ENCODE measurements at regions not wholly inside any gene's neighbourhood (a gene's known extent, or its start where the extent isn't known, plus 50 kb on each side); places are given as distances from the start of the nearest gene placed in this dataset.

GRCh38 chr10:11395581-11396310 is 215.7 kb downstream of the USP6NL start:
- POLR2A ChIA-PET (ENCODE audit: partially characterized antibody): no interaction called here
- no peak overlapping the region for H2AFZ ChIP-seq (ENCODE audit: low read length)
- no peaks in the 10 kb centered on the region for H3K4me1 ChIP-seq (replicated peaks in 1 of 4; ENCODE audit: control insufficient read depth in 3 of 4, insufficient read depth in 4 of 4, low read length in 3 of 4)
- 88% methylated on average over 15 of the region's 15 CpGs; no CpG with 5 or more reads in 1 of the 2 experiments for WGBS, 2 experiments (ENCODE audit: extremely low coverage in 1 of 2, insufficient coverage in 1 of 2, insufficient read length in 1 of 2, insufficient replicate concordance in 2 of 2, low coverage in 1 of 2, low lambda C conversion rate in 2 of 2, missing lambda C conversion rate in 1 of 2)
- DNase-seq (ENCODE audit: low read depth in 1 of 2, low spot score in 2 of 2) (no peak), FAIRE-seq (no peak)
- no peaks in the 10 kb centered on the region for H3K27me3 ChIP-seq (replicated peaks in 1 of 4; ENCODE audit: control insufficient read depth in 3 of 4, extremely low read depth in 1 of 4, insufficient read depth in 3 of 4, low read length in 3 of 4)
- H3K79me2 ChIP-seq (ENCODE audit: control insufficient read depth in 1 of 2, insufficient read depth in 2 of 2, low read length in 2 of 2): no peaks in the 10 kb centered on the region
- no peak overlapping the region for H3K9ac ChIP-seq (replicated peaks in 1 of 4; ENCODE audit: extremely low read depth in 1 of 4, low read depth in 3 of 4, low read length in 3 of 4)
- H3K4ac ChIP-seq (replicated peaks; ENCODE audit: insufficient read length, low read depth, low read length): no peak overlapping the region
- H2BK12ac ChIP-seq (ENCODE audit: low read depth, low read length): no peak overlapping the region
- no peak overlapping the region for H2BK15ac ChIP-seq (ENCODE audit: low read length)
- H4K91ac ChIP-seq (replicated peaks; ENCODE audit: insufficient read length, low read length): no peak overlapping the region
- H3K4me2 ChIP-seq (ENCODE audit: insufficient read depth in 1 of 2, low read depth in 2 of 2, low read length in 2 of 2): no peak overlapping the region
- H3K79me1 ChIP-seq (ENCODE audit: low read depth, low read length): no peaks in the 10 kb centered on the region
- no peak overlapping the region for H2BK120ac ChIP-seq (replicated peaks; ENCODE audit: low read depth, low read length)
- H3K14ac ChIP-seq (ENCODE audit: insufficient read length): no peak overlapping the region
- CTCF ChIA-PET (ENCODE audit: partially characterized antibody): interaction anchor here (0.5 to 1.9 kb wide), 6 partner anchors 10 to 88 kb away, joined by 3 to 10 read pairs (median 4); no protein-coding TSS in a partner anchor
- H3K23me2 ChIP-seq (ENCODE audit: low read depth, low read length): no peaks in the 10 kb centered on the region
- H3K4me3 ChIP-seq (ENCODE audit: extremely low read depth in 1 of 4, insufficient read depth in 2 of 4, low read depth in 3 of 4, low read length in 4 of 4): no peak overlapping the region
- no peaks in the 10 kb centered on the region for H3K36me3 ChIP-seq (ENCODE audit: control insufficient read depth in 2 of 4, insufficient read depth in 4 of 4, low read length in 3 of 4)
- no peak overlapping the region for H2BK20ac ChIP-seq (ENCODE audit: low read length)
- no peak overlapping the region for H3K23ac ChIP-seq (ENCODE audit: insufficient read length)
- H3K9me3 ChIP-seq (ENCODE audit: insufficient read depth in 2 of 2, low read depth in 1 of 2, low read length in 1 of 2): no peaks in the 10 kb centered on the region
- H2AK5ac ChIP-seq (ENCODE audit: low read depth, low read length): no peak overlapping the region
- no peak overlapping the region for H3K18ac ChIP-seq (ENCODE audit: extremely low read depth, low read length)
- no peak overlapping the region for H3K27ac ChIP-seq (ENCODE audit: low read depth, low read length)
- H4K5ac ChIP-seq (ENCODE audit: insufficient read length, low read depth, low read length): no peak overlapping the region
- no peak overlapping the region for H4K8ac ChIP-seq (ENCODE audit: extremely low read depth, insufficient read depth, low read length)
- no peak overlapping the region for H2BK5ac ChIP-seq (ENCODE audit: low read depth, low read length)
- H3K56ac ChIP-seq (replicated peaks; ENCODE audit: insufficient read length, low read depth, low read length): no peak overlapping the region
- H4K20me1 ChIP-seq (replicated peaks in 1 of 2; ENCODE audit: control insufficient read depth in 1 of 2, insufficient read depth in 2 of 2, low read length in 2 of 2): no peaks in the 10 kb centered on the region
- no peak for TF ChIP-seq TEAD4 (IDR thresholded peaks at IDR 0.05; ENCODE audit: low read depth, low read length)
- no peak for TF ChIP-seq KDM5A (IDR thresholded peaks at IDR 0.05; ENCODE audit: low read length)
- TF ChIP-seq EP300 (IDR thresholded peaks at IDR 0.05; ENCODE audit: borderline replicate concordance in 1 of 2, low read depth in 2 of 2, low read length in 2 of 2): no peak
- TF ChIP-seq CBX5 (IDR thresholded peaks at IDR 0.05; ENCODE audit: low read depth, low read length): no peak
- no peak for TF ChIP-seq KDM4A (IDR thresholded peaks at IDR 0.05; ENCODE audit: low read depth, low read length, severe bottlenecking)
- no peak for TF ChIP-seq JUND (IDR thresholded peaks at IDR 0.05; ENCODE audit: low read length)
- no peak for TF ChIP-seq ASH2L (IDR thresholded peaks at IDR 0.05; ENCODE audit: low read length)
- no peak for TF ChIP-seq NANOG (IDR thresholded peaks at IDR 0.05; ENCODE audit: insufficient read depth, low read depth, low read length, poor library complexity, severe bottlenecking)

Measured in H1 (cell line).